ENCODE measurements at regions not wholly inside any gene's neighbourhood (a gene's known extent, or its start where the extent isn't known, plus 50 kb on each side); places are given as distances from the start of the nearest gene placed in this dataset.
"Not testable (repeated sequence)": the region's sequence is repeated elsewhere in the genome, so short reads cannot be mapped to it uniquely, and the experiment has no call there.

DNA sequence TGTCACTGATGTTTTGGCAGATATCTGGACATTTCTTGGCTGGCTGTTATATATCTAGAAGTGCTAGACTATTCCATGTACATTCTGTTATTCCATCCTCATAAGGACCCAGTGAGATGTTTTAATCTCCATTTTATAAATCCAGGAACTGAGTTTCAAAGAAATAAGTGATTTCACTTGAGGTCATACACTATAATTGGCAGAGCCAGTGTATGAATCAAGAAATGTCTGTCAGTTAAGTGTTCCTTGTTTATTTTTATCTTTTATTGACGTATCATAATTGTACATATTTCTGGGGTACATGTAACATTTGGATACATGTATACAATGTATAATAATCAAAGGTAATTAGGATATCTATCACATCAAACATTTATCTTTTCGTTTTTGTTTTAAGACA lies 338.3 kb upstream of the KLF4 start:
- H3K27me3 Mint-ChIP-seq = no peaks in the 10 kb centered on the region
- no peaks in the 10 kb centered on the region for H3K36me3 Mint-ChIP-seq
- peaks cover 14% of the 10 kb centered on the region for H3K9me3 Mint-ChIP-seq
- no peak overlapping the region for H3K4me3 Mint-ChIP-seq
- H3K27ac Mint-ChIP-seq = no peak overlapping the region
- H3K4me1 Mint-ChIP-seq = no peaks in the 10 kb centered on the region

DNA sequence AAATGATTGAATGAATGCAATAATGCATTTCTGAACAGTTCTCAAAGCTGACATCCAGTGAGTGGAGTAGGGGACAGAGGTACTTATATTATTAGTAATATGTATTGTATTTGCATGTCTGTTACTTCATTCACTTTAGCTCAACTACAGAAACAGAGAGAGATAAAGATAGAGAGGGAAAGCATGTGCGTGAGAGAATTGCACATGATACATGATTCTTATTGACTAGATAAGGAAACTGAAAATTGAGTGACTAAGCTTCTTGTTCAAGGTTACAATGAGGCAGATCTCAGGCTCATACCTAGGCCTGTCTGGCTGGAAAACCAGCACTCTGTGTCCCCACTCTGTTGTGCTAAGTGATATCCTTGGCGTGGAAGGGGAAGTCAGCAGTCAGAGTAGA lies 337.7 kb upstream of the KLF4 start:
- H3K27me3 Mint-ChIP-seq = no peaks in the 10 kb centered on the region
- no peak overlapping the region for H3K4me3 Mint-ChIP-seq
- H3K27ac Mint-ChIP-seq = no peak overlapping the region
- peaks cover 14% of the 10 kb centered on the region for H3K9me3 Mint-ChIP-seq
- no peaks in the 10 kb centered on the region for H3K4me1 Mint-ChIP-seq
- no peaks in the 10 kb centered on the region for H3K36me3 Mint-ChIP-seq

- not testable (repeated sequence) for H3K4me3 Mint-ChIP-seq, H3K36me3 Mint-ChIP-seq, H3K27ac Mint-ChIP-seq, H3K27me3 Mint-ChIP-seq, H3K4me1 Mint-ChIP-seq
- H3K9me3 Mint-ChIP-seq = peaks cover 14% of the 10 kb centered on the region
These were observed 337.1 kb upstream of the KLF4 start for GRCh38 chr9:107826688-107826983.

GRCh38 chr9:107824556-107824955 lies 335.0 kb upstream of the KLF4 start:
- H3K27me3 Mint-ChIP-seq = peaks cover 1% of the 10 kb centered on the region
- H3K4me1 Mint-ChIP-seq = no peaks in the 10 kb centered on the region
- H3K27ac Mint-ChIP-seq = no peak overlapping the region
- H3K4me3 Mint-ChIP-seq = no peak overlapping the region
- H3K9me3 Mint-ChIP-seq = peaks cover 12% of the 10 kb centered on the region
- H3K36me3 Mint-ChIP-seq = no peaks in the 10 kb centered on the region

GRCh38 chr9:107819772-107820565 lies 330.4 kb upstream of the KLF4 start:
- Mint-ChIP-seq H3K27me3 (peaks cover 1% of the 10 kb centered on the region), H3K4me1 (no peaks in the 10 kb centered on the region), H3K36me3 (no peaks in the 10 kb centered on the region), H3K27ac (no peak overlapping the region), H3K4me3 (no peak overlapping the region), H3K9me3 (no peaks in the 10 kb centered on the region)

GRCh38 chr9:107818503-107818829 lies 328.9 kb upstream of the KLF4 start:
- H3K4me3 Mint-ChIP-seq, H3K36me3 Mint-ChIP-seq, H3K9me3 Mint-ChIP-seq, H3K4me1 Mint-ChIP-seq, H3K27me3 Mint-ChIP-seq, H3K27ac Mint-ChIP-seq: not testable (repeated sequence)

DNA sequence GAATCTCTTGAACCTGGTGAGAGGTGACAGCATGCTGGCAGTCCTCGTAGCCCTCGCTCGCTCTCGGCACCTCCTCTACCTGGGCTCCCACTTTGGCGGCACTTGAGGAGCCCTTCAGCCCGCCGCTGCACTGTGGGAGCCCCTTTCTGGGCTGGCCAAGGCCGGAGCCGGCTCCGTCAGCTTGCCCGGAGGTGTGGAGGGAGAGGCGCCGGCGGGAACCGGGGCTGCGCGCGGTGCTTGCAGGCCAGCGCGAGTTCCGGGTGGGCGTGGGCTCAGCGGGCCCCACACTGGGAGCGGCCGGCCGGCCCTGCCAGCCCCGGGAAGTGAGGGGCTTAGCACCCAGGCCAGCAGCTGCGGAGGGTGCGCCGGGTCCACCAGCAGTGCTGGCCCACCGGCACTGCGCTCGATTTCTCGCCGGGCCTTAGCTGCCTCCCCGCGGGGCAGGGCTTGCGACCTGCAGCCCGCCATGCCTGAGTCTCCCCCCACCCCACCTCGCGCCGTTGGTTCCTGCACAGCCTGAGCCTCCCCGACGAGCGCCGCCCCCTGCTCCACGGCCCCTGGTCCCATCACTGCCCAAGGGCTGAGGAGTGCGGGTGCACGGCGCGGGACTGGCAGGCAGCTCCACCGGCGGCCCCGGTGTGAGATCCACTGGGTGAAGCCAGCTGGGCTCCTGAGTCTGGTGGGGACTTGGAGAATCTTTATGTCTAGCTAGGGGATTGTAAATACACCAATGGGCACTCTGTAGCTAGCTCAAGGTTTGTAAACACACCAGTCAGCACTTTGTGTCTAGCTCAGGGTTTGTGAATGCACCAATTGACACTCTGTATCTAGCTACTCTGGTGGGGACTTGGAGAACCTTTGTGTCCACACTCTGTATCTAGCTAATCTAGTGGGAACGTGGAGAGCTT lies 328.3 kb upstream of the KLF4 start:
- not testable (repeated sequence) for H3K4me3 Mint-ChIP-seq, H3K36me3 Mint-ChIP-seq, H3K27me3 Mint-ChIP-seq, H3K27ac Mint-ChIP-seq, H3K4me1 Mint-ChIP-seq, H3K9me3 Mint-ChIP-seq

GRCh38 chr9:107816561-107817021 lies 327.0 kb upstream of the KLF4 start:
- H3K4me3 Mint-ChIP-seq = no peak overlapping the region
- no peaks in the 10 kb centered on the region for H3K9me3 Mint-ChIP-seq
- H3K27me3 Mint-ChIP-seq = peaks cover 1% of the 10 kb centered on the region
- H3K4me1 Mint-ChIP-seq = no peaks in the 10 kb centered on the region
- H3K36me3 Mint-ChIP-seq = no peaks in the 10 kb centered on the region
- no peak overlapping the region for H3K27ac Mint-ChIP-seq

- H3K4me1 Mint-ChIP-seq = no peaks in the 10 kb centered on the region
- H3K36me3 Mint-ChIP-seq = no peaks in the 10 kb centered on the region
- no peak overlapping the region for H3K4me3 Mint-ChIP-seq
- peaks cover 1% of the 10 kb centered on the region for H3K27me3 Mint-ChIP-seq
- H3K27ac Mint-ChIP-seq = no peak overlapping the region
- no peaks in the 10 kb centered on the region for H3K9me3 Mint-ChIP-seq
These were observed 326.4 kb upstream of the KLF4 start for GRCh38 chr9:107815782-107816560.

- Mint-ChIP-seq H3K4me1 (no peaks in the 10 kb centered on the region), H3K9me3 (no peaks in the 10 kb centered on the region), H3K27me3 (no peaks in the 10 kb centered on the region), H3K4me3 (no peak overlapping the region), H3K27ac (no peak overlapping the region), H3K36me3 (no peaks in the 10 kb centered on the region)
These were observed 323.7 kb upstream of the KLF4 start for GRCh38 chr9:107813287-107813686.

DNA sequence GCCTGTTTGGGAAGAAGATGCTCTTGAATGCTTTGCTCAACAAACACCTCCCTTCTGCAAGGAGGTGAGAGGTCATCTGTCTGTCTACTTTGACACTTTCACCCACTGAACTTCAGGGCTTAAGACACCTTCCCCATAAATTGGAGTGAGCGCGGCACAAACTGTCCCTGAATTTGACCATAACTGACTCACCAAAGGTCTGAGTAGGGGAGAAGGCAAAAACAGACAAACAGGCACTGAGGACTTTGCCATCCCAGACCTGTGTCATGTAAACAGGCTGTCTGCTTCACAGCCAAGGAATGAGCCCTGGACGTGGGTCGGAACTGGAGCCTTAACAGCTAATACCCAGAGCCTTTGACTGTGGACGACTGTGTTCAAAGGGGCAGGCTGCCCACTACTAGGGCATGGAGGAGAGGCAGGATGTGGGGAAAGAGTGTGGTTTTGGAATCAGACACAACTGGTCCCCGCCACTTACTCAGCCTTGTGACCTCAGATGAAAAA lies 320.9 kb upstream of the KLF4 start:
- Mint-ChIP-seq H3K27ac (no peak overlapping the region), H3K9me3 (no peaks in the 10 kb centered on the region), H3K4me1 (no peaks in the 10 kb centered on the region), H3K4me3 (no peak overlapping the region), H3K27me3 (no peaks in the 10 kb centered on the region), H3K36me3 (no peaks in the 10 kb centered on the region)

GRCh38 chr9:107809871-107810460 lies 320.4 kb upstream of the KLF4 start:
- no peaks in the 10 kb centered on the region for H3K27me3 Mint-ChIP-seq
- H3K36me3 Mint-ChIP-seq = no peaks in the 10 kb centered on the region
- no peak overlapping the region for H3K27ac Mint-ChIP-seq
- no peak overlapping the region for H3K4me3 Mint-ChIP-seq
- no peaks in the 10 kb centered on the region for H3K4me1 Mint-ChIP-seq
- H3K9me3 Mint-ChIP-seq = no peaks in the 10 kb centered on the region

DNA sequence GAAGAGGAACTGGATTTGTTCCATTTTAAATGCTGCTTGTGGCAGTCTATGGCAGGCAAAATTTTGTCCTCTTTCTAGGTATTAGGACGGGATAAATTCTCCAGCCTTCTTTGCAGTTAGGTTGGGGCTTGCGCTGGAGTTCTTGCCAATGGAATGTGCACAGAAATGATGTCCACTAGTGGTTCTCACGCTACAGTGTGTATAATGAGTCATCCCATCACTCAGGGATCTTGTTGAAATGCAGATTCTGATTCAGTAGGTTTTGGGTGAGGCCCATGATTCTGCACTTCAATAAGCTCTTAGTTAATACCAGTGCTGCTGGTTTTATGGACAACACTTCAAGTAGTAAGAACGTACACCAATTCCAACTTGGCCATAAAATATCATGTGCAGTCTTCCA lies 317.6 kb upstream of the KLF4 start:
- Mint-ChIP-seq H3K36me3 (no peaks in the 10 kb centered on the region), H3K9me3 (no peaks in the 10 kb centered on the region), H3K4me1 (no peaks in the 10 kb centered on the region), H3K4me3 (no peak overlapping the region), H3K27me3 (peaks cover 2% of the 10 kb centered on the region), H3K27ac (no peak overlapping the region)

- H3K27ac Mint-ChIP-seq = no peak overlapping the region
- no peaks in the 10 kb centered on the region for H3K9me3 Mint-ChIP-seq
- no peak overlapping the region for H3K4me3 Mint-ChIP-seq
- H3K27me3 Mint-ChIP-seq = peaks cover 2% of the 10 kb centered on the region
- H3K36me3 Mint-ChIP-seq = no peaks in the 10 kb centered on the region
- H3K4me1 Mint-ChIP-seq = no peaks in the 10 kb centered on the region
These were observed 315.6 kb upstream of the KLF4 start for GRCh38 chr9:107805201-107805600.

- no peaks in the 10 kb centered on the region for H3K4me1 Mint-ChIP-seq
- peaks cover 5% of the 10 kb centered on the region for H3K9me3 Mint-ChIP-seq
- no peak overlapping the region for H3K27ac Mint-ChIP-seq
- H3K27me3 Mint-ChIP-seq = no peaks in the 10 kb centered on the region
- no peak overlapping the region for H3K4me3 Mint-ChIP-seq
- no peaks in the 10 kb centered on the region for H3K36me3 Mint-ChIP-seq
These were observed 304.7 kb upstream of the KLF4 start for GRCh38 chr9:107794259-107794658.
